ENCODE measurements at regions not wholly inside any gene's neighbourhood (a gene's known extent, or its start where the extent isn't known, plus 50 kb on each side); places are given as distances from the start of the nearest gene placed in this dataset.

- Mint-ChIP-seq H3K9me3 (no peaks in the 10 kb centered on the region), H3K27me3 (ENCODE audit: insufficient read depth, low read depth) (no peaks in the 10 kb centered on the region), H3K4me1 (peaks cover 66% of the 10 kb centered on the region), H3K36me3 (no peaks in the 10 kb centered on the region), H3K4me3 (no peak overlapping the region), H3K27ac (no peak overlapping the region)
- no peak overlapping the region for H3K4me2 ChIP-seq
- no peak overlapping the region for H3K27ac ChIP-seq
- no peak for DNase-seq (ENCODE audit: low spot score)
- H3K4me3 ChIP-seq, result no peak overlapping the region
- peaks cover 11% of the 10 kb centered on the region for H3F3A ChIP-seq (ENCODE audit: low read depth)
- no peaks in the 10 kb centered on the region for H3K27me3 ChIP-seq
- H3K79me2 ChIP-seq (ENCODE audit: low read depth), result no peaks in the 10 kb centered on the region
- H3K9me3 ChIP-seq (ENCODE audit: low read depth), result no peaks in the 10 kb centered on the region
- no peak overlapping the region for H3K9ac ChIP-seq
- peaks cover 2% of the 10 kb centered on the region for H4K20me1 ChIP-seq (ENCODE audit: low read depth)
- TF ChIP-seq EZH2 (IDR thresholded peaks at IDR 0.05) (no peak), CTCF (IDR thresholded peaks at IDR 0.05) (no peak)
- H3K4me1 ChIP-seq, result peaks cover 33% of the 10 kb centered on the region
- no peak overlapping the region for H2AFZ ChIP-seq (replicated peaks)
- no peaks in the 10 kb centered on the region for H3K36me3 ChIP-seq
Observed at GRCh38 chr2:118250463-118250862, 162.2 kb downstream of the INSIG2 start.

- peaks cover 61% of the 10 kb centered on the region for H3K4me1 Mint-ChIP-seq
- H3K79me2 ChIP-seq (ENCODE audit: low read depth), result no peaks in the 10 kb centered on the region
- H3F3A ChIP-seq (ENCODE audit: low read depth), result peaks cover 6% of the 10 kb centered on the region
- H3K27me3 Mint-ChIP-seq (ENCODE audit: insufficient read depth, low read depth), result no peaks in the 10 kb centered on the region
- no peak overlapping the region for H3K4me2 ChIP-seq
- no peak overlapping the region for H3K4me3 ChIP-seq
- no peaks in the 10 kb centered on the region for H3K36me3 ChIP-seq
- no peak overlapping the region for H3K4me3 Mint-ChIP-seq
- H3K9me3 ChIP-seq (ENCODE audit: low read depth), result no peaks in the 10 kb centered on the region
- H3K9ac ChIP-seq, result no peak overlapping the region
- H3K27ac Mint-ChIP-seq, result no peak overlapping the region
- H3K9me3 Mint-ChIP-seq, result no peaks in the 10 kb centered on the region
- H4K20me1 ChIP-seq (ENCODE audit: low read depth), result no peaks in the 10 kb centered on the region
- peaks cover 29% of the 10 kb centered on the region for H3K4me1 ChIP-seq
- no peaks in the 10 kb centered on the region for H3K36me3 Mint-ChIP-seq
- no peak for TF ChIP-seq EZH2phosphoT487 (IDR thresholded peaks at IDR 0.05)
- TF ChIP-seq EZH2 (IDR thresholded peaks at IDR 0.05), result no peak
- TF ChIP-seq CTCF (IDR thresholded peaks at IDR 0.05), result no peak
- H3K27me3 ChIP-seq, result no peaks in the 10 kb centered on the region
- DNase-seq (ENCODE audit: low spot score), result no peak
- no peak overlapping the region for H2AFZ ChIP-seq (replicated peaks)
- no peak overlapping the region for H3K27ac ChIP-seq
Observed at GRCh38 chr2:118250001-118250400, 161.7 kb downstream of the INSIG2 start.

GRCh38 chr2:118249531-118249930 is 161.3 kb downstream of the INSIG2 start:
- no peak overlapping the region for H3K4me3 ChIP-seq
- no peaks in the 10 kb centered on the region for H3K79me2 ChIP-seq (ENCODE audit: low read depth)
- H3K36me3 ChIP-seq, result no peaks in the 10 kb centered on the region
- no peak overlapping the region for H3K27ac ChIP-seq
- peaks cover 56% of the 10 kb centered on the region for H3K4me1 Mint-ChIP-seq
- H3K27me3 ChIP-seq, result no peaks in the 10 kb centered on the region
- H3K9me3 Mint-ChIP-seq, result no peaks in the 10 kb centered on the region
- no peaks in the 10 kb centered on the region for H4K20me1 ChIP-seq (ENCODE audit: low read depth)
- no peak overlapping the region for H3K4me3 Mint-ChIP-seq
- no peaks in the 10 kb centered on the region for H3K27me3 Mint-ChIP-seq (ENCODE audit: insufficient read depth, low read depth)
- H3K27ac Mint-ChIP-seq, result no peak overlapping the region
- no peak overlapping the region for H2AFZ ChIP-seq (replicated peaks)
- peaks cover 24% of the 10 kb centered on the region for H3K4me1 ChIP-seq
- H3K9ac ChIP-seq, result no peak overlapping the region
- TF ChIP-seq EZH2phosphoT487 (IDR thresholded peaks at IDR 0.05) (no peak), CTCF (IDR thresholded peaks at IDR 0.05) (no peak), EZH2 (IDR thresholded peaks at IDR 0.05) (no peak)
- H3K36me3 Mint-ChIP-seq, result no peaks in the 10 kb centered on the region
- DNase-seq (ENCODE audit: low spot score), result no peak
- no peaks in the 10 kb centered on the region for H3K9me3 ChIP-seq (ENCODE audit: low read depth)
- H3K4me2 ChIP-seq, result no peak overlapping the region
- peaks cover 1% of the 10 kb centered on the region for H3F3A ChIP-seq (ENCODE audit: low read depth)

- Histone ChIP-seq H3F3A (ENCODE audit: low read depth) (no peaks in the 10 kb centered on the region), H3K4me3 (no peak overlapping the region), H3K79me2 (ENCODE audit: low read depth) (no peaks in the 10 kb centered on the region), H3K4me2 (no peak overlapping the region), H3K9me3 (ENCODE audit: low read depth) (no peaks in the 10 kb centered on the region), H4K20me1 (ENCODE audit: low read depth) (no peaks in the 10 kb centered on the region), H2AFZ (replicated peaks) (no peak overlapping the region), H3K27ac (no peak overlapping the region), H3K36me3 (no peaks in the 10 kb centered on the region), H3K9ac (no peak overlapping the region), H3K4me1 (peaks cover 21% of the 10 kb centered on the region), H3K27me3 (no peaks in the 10 kb centered on the region)
- H3K36me3 Mint-ChIP-seq, result no peaks in the 10 kb centered on the region
- TF ChIP-seq CTCF (IDR thresholded peaks at IDR 0.05) (no peak), EZH2phosphoT487 (IDR thresholded peaks at IDR 0.05) (no peak), EZH2 (IDR thresholded peaks at IDR 0.05) (no peak)
- no peak overlapping the region for H3K27ac Mint-ChIP-seq
- DNase-seq (ENCODE audit: low spot score), result no peak
- H3K4me3 Mint-ChIP-seq, result no peak overlapping the region
- H3K9me3 Mint-ChIP-seq, result no peaks in the 10 kb centered on the region
- peaks cover 47% of the 10 kb centered on the region for H3K4me1 Mint-ChIP-seq
- H3K27me3 Mint-ChIP-seq (ENCODE audit: insufficient read depth, low read depth), result no peaks in the 10 kb centered on the region
Observed at GRCh38 chr2:118246726-118247125, 158.5 kb downstream of the INSIG2 start.

Measured in neural progenitor cell (in vitro differentiated cells).